22Rv1 (cell line): ENCODE measurements at regions not wholly inside any gene's neighbourhood (a gene's known extent, or its start where the extent isn't known, plus 50 kb on each side); places are given as distances from the start of the nearest gene placed in this dataset.

Experiments used
- H3K27ac ChIP-seq: fragments of 450-650 bp; 2 replicates; pipeline ENCODE4 v1.5.1; 2017
- ZFX ChIP-seq: fragments of 450-650 bp; IDR thresholded peaks from 2 replicates; pipeline ENCODE4 v1.6.1; 2017; ENCODE audit warnings: antibody characterized with exemption, borderline replicate concordance
- TF ChIP-seq, protein P1 (sequence below): fragments of 450-650 bp; IDR thresholded peaks from 2 replicates; pipeline ENCODE4 v1.5.1; 2017; ENCODE audit warnings: mild to moderate bottlenecking

GRCh38 chr3:177435301-177435700, 238.0 kb upstream of the TBL1XR1 start:
- H3K27ac ChIP-seq: no peak overlapping the region
- TF ChIP-seq, protein P1, sequence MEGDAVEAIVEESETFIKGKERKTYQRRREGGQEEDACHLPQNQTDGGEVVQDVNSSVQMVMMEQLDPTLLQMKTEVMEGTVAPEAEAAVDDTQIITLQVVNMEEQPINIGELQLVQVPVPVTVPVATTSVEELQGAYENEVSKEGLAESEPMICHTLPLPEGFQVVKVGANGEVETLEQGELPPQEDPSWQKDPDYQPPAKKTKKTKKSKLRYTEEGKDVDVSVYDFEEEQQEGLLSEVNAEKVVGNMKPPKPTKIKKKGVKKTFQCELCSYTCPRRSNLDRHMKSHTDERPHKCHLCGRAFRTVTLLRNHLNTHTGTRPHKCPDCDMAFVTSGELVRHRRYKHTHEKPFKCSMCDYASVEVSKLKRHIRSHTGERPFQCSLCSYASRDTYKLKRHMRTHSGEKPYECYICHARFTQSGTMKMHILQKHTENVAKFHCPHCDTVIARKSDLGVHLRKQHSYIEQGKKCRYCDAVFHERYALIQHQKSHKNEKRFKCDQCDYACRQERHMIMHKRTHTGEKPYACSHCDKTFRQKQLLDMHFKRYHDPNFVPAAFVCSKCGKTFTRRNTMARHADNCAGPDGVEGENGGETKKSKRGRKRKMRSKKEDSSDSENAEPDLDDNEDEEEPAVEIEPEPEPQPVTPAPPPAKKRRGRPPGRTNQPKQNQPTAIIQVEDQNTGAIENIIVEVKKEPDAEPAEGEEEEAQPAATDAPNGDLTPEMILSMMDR: no peak
- TF ChIP-seq ZFX: no peak

DNA sequence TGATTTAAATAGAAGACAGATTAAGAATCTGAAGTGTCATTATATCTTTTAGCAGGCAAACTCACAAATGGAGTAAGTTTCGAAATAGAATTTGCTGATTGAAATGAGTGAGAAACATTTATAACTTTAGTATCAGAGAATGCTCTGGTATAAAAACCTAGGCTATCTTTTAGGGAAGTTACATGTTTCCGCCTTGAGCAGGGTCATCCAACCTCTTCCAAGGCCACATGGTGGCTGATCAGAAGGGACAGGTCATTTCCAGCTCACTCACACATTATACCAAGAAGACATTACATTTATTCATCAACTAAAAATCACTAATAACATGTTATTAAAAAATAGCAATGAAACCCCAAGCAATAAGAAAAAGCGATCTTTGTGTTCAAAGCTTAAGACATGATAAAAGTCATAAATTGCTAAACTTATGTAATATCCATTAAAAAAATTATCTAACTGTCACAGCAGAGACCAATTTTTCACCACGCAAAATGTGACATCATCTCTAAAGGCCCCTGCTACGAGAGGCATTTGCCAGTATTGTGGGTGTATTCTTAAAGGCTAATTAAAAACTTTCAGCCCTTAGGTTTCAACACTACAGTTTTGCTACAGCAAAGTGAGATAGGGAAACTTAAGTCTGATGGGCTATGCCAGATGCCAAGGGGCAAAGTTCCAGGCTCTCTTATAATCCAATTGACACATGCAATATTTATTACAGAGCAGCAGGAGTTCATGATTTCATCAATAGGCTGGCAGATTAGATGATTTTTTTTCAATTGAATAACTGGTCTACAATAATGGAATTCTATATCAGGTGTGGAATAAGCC, 240.4 kb upstream of the TBL1XR1 start:
- H3K27ac ChIP-seq: no peak overlapping the region
- TF ChIP-seq, protein P1: no peak
- no peak for TF ChIP-seq ZFX

DNA sequence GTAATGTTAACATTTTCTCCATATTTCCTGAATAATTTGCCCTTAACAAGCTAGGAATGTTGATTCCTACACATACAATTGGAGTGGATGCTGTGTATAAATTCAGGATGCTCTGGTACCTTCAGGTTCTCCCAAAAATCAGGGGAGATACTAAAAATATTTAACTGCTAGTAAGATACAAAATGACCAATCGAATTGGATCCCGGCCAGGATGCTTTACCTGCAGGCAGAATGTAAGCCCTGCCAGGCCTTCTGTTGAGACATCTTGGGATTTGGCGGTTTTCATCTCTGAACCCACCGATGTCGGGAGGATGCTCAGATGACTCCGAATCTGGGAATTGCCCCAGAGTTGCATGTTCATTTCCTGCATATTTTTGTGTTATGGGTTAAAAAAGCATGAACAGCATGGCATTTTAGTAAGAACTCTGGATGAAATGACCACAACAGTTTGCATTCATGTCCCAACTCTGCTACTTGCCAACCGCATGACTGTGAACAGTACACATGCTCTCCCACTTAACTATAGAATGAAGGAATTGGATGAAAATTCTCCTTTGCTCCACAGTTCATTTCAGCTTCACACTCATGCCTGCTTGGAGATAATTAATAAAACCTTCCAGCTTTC, 241.4 kb upstream of the TBL1XR1 start:
- TF ChIP-seq, protein P1: no peak
- TF ChIP-seq ZFX: no peak
- no peak overlapping the region for H3K27ac ChIP-seq

- no peak for TF ChIP-seq ZFX
- TF ChIP-seq, protein P1: no peak
Observed at GRCh38 chr3:177439694-177440269, 242.5 kb upstream of the TBL1XR1 start.

GRCh38 chr3:177440456-177441104, 243.3 kb upstream of the TBL1XR1 start:
- H3K27ac ChIP-seq: no peak overlapping the region
- TF ChIP-seq, protein P1: no peak
- TF ChIP-seq ZFX: no peak

More at GRCh38 chr3:177439694-177440269, 242.5 kb upstream of the TBL1XR1 start:
- H3K27ac ChIP-seq: no peak overlapping the region

- TF ChIP-seq, protein P1: no peak
- no peak for TF ChIP-seq ZFX
- no peak overlapping the region for H3K27ac ChIP-seq
Observed at GRCh38 chr3:177441276-177441812, 244.1 kb upstream of the TBL1XR1 start.
